CD4-positive, CD25-positive, alpha-beta regulatory T cell (primary cell): ENCODE measurements at regions not wholly inside any gene's neighbourhood (a gene's known extent, or its start where the extent isn't known, plus 50 kb on each side); places are given as distances from the start of the nearest gene placed in this dataset.

ENCODE experiments used
- ATAC-seq, 2 donors: fragments of 150-1000 bp; cut with Tn5 transposase; one replicate each; pipeline ENCODE4 v1.10.0; 2021; ENCODE audit warnings: low read depth in 2 of 2, moderate number of reproducible peaks in 2 of 2, moderate library complexity in 1 of 2
- DNase-seq, 3 donors: peaks; one replicate each; pipeline versions ENCODE4 v3.0.0 to v3.0.0-alpha.2; 2012 to 2022; ENCODE audit warnings: mixed read lengths in 1 of 3
- H3K27ac ChIP-seq: one replicate; pipeline ENCODE4 v1.7.0; 2013; ENCODE audit warnings: mild to moderate bottlenecking, low read length; ENCODE audit not compliant: insufficient read depth, poor library complexity, severe bottlenecking
- H3K27me3 ChIP-seq: one replicate; pipeline ENCODE4 v1.7.0; 2013; ENCODE audit warnings: low read length; ENCODE audit not compliant: control insufficient read depth, insufficient read depth
- H3K36me3 ChIP-seq: one replicate; pipeline ENCODE4 v1.7.0; 2013; ENCODE audit warnings: mild to moderate bottlenecking, low read length, moderate library complexity; ENCODE audit not compliant: control insufficient read depth, insufficient read depth
- H3K4me1 ChIP-seq: 2 replicates; pipeline ENCODE4 v1.7.0; 2013; ENCODE audit warnings: mild to moderate bottlenecking, low read length; ENCODE audit not compliant: insufficient read depth, control insufficient read depth, poor library complexity, severe bottlenecking
- H3K4me3 ChIP-seq: one replicate; pipeline ENCODE4 v1.7.0; 2013; ENCODE audit warnings: low read depth, mild to moderate bottlenecking, low read length, moderate library complexity
- H3K9me3 ChIP-seq, 2 experiments: 1 replicate in 1 of 2; 2 replicates in 1 of 2; pipeline ENCODE4 v1.7.0; 2013; ENCODE audit warnings: low read length in 2 of 2, mild to moderate bottlenecking in 1 of 2, moderate library complexity in 1 of 2; ENCODE audit not compliant: control insufficient read depth in 2 of 2
- H3K27ac Mint-ChIP-seq, 3 donors: one replicate each; pipeline ENCODE4 v1.8.0; 2020 to 2022; ENCODE audit warnings: mild to moderate bottlenecking in 3 of 3, mixed read lengths in 3 of 3, moderate library complexity in 2 of 3
- H3K27me3 Mint-ChIP-seq: one replicate; pipeline ENCODE4 v1.8.0; 2022; ENCODE audit warnings: mild to moderate bottlenecking, mixed read lengths
- H3K36me3 Mint-ChIP-seq: one replicate; pipeline ENCODE4 v1.8.0; 2020; ENCODE audit warnings: mixed read lengths
- H3K4me1 Mint-ChIP-seq, 4 donors: one replicate each; pipeline ENCODE4 v1.8.0; 2020 to 2022; ENCODE audit warnings: mixed read lengths in 4 of 4, mild to moderate bottlenecking in 1 of 4
- H3K4me3 Mint-ChIP-seq, 4 donors: one replicate each; pipeline ENCODE4 v1.8.0; 2020 to 2022; ENCODE audit warnings: mild to moderate bottlenecking in 4 of 4, mixed read lengths in 4 of 4, moderate library complexity in 3 of 4
- H3K9me3 Mint-ChIP-seq, 7 donors: one replicate each; pipeline ENCODE4 v1.8.0; 2020 to 2022; ENCODE audit warnings: mixed read lengths in 7 of 7, mild to moderate bottlenecking in 3 of 7, moderate library complexity in 2 of 7

- no peaks in the 10 kb centered on the region for H3K9me3 ChIP-seq
- Mint-ChIP-seq H3K4me3 (no peak overlapping the region), H3K4me1 (peaks cover 0 to 9% (median 3%) of the 10 kb centered on the region in 4 donors), H3K27ac (no peak overlapping the region), H3K9me3 (peaks cover 0 to 2% (median 0%) of the 10 kb centered on the region in 7 donors), H3K27me3 (no peaks in the 10 kb centered on the region), H3K36me3 (no peaks in the 10 kb centered on the region)
- no peaks in the 10 kb centered on the region for H3K27me3 ChIP-seq
- H3K36me3 ChIP-seq = no peaks in the 10 kb centered on the region
- ATAC-seq (no peak), DNase-seq (no peak)
- H3K4me1 ChIP-seq = no peaks in the 10 kb centered on the region
- no peak overlapping the region for H3K27ac ChIP-seq
- no peak overlapping the region for H3K4me3 ChIP-seq
These were observed 185.9 kb upstream of the AGR3 start for GRCh38 chr7:17067691-17068090.

GRCh38 chr7:17069146-17069545 lies 187.4 kb upstream of the AGR3 start:
- Mint-ChIP-seq H3K4me1 (peaks cover 0 to 2% (median 0%) of the 10 kb centered on the region in 4 donors), H3K4me3 (no peak overlapping the region), H3K27ac (no peak overlapping the region), H3K27me3 (no peaks in the 10 kb centered on the region), H3K9me3 (peaks cover 0 to 2% (median 0%) of the 10 kb centered on the region in 7 donors), H3K36me3 (no peaks in the 10 kb centered on the region)
- Histone ChIP-seq H3K4me3 (no peak overlapping the region), H3K36me3 (no peaks in the 10 kb centered on the region), H3K4me1 (no peaks in the 10 kb centered on the region), H3K9me3 (no peaks in the 10 kb centered on the region), H3K27me3 (no peaks in the 10 kb centered on the region), H3K27ac (no peak overlapping the region)
- DNase-seq = no peak
- ATAC-seq = peak in 1 of 2 donors; percentile 22

GRCh38 chr7:17070231-17070708 lies 188.5 kb upstream of the AGR3 start:
- H3K4me1 Mint-ChIP-seq = peaks cover 0 to 2% (median 0%) of the 10 kb centered on the region in 4 donors
- peaks cover 0 to 2% (median 0%) of the 10 kb centered on the region in 7 donors for H3K9me3 Mint-ChIP-seq

GRCh38 chr7:17071866-17072265 lies 190.1 kb upstream of the AGR3 start:
- peaks cover 0 to 2% (median 0%) of the 10 kb centered on the region in 4 donors for H3K4me1 Mint-ChIP-seq
- ATAC-seq (no peak), DNase-seq (no peak)
- H3K36me3 Mint-ChIP-seq = no peaks in the 10 kb centered on the region
- no peaks in the 10 kb centered on the region for H3K9me3 ChIP-seq
- H3K9me3 Mint-ChIP-seq = peaks cover 0 to 3% (median 0%) of the 10 kb centered on the region in 7 donors
- no peaks in the 10 kb centered on the region for H3K36me3 ChIP-seq
- H3K4me3 Mint-ChIP-seq = no peak overlapping the region
- H3K4me1 ChIP-seq = no peaks in the 10 kb centered on the region
- peaks cover 5% of the 10 kb centered on the region for H3K27me3 Mint-ChIP-seq
- H3K27me3 ChIP-seq = no peaks in the 10 kb centered on the region
- no peak overlapping the region for H3K27ac ChIP-seq
- no peak overlapping the region for H3K27ac Mint-ChIP-seq
- no peak overlapping the region for H3K4me3 ChIP-seq

More at GRCh38 chr7:17070231-17070708, 188.5 kb upstream of the AGR3 start:
- Mint-ChIP-seq H3K27me3 (no peaks in the 10 kb centered on the region), H3K27ac (peak overlapping the region in 1 of 3 donors; percentile 22), H3K4me3 (no peak overlapping the region), H3K36me3 (no peaks in the 10 kb centered on the region)
- Histone ChIP-seq H3K36me3 (no peaks in the 10 kb centered on the region), H3K4me1 (no peaks in the 10 kb centered on the region), H3K27ac (no peak overlapping the region), H3K9me3 (no peaks in the 10 kb centered on the region), H3K4me3 (no peak overlapping the region), H3K27me3 (no peaks in the 10 kb centered on the region)
- DNase-seq (no peak), ATAC-seq (no peak)

GRCh38 chr7:17075601-17076255 lies 193.9 kb upstream of the AGR3 start:
- H3K4me1 Mint-ChIP-seq = no peaks in the 10 kb centered on the region

GRCh38 chr7:17078298-17078697 lies 196.5 kb upstream of the AGR3 start:
- Histone ChIP-seq H3K27me3 (no peaks in the 10 kb centered on the region), H3K4me1 (no peaks in the 10 kb centered on the region), H3K36me3 (no peaks in the 10 kb centered on the region), H3K4me3 (no peak overlapping the region), H3K27ac (no peak overlapping the region), H3K9me3 (no peaks in the 10 kb centered on the region)
- Mint-ChIP-seq H3K9me3 (peaks cover 0 to 3% (median 0%) of the 10 kb centered on the region in 7 donors), H3K4me3 (no peak overlapping the region), H3K4me1 (peaks cover 0 to 6% (median 0%) of the 10 kb centered on the region in 4 donors), H3K36me3 (no peaks in the 10 kb centered on the region), H3K27me3 (peaks cover 5% of the 10 kb centered on the region), H3K27ac (no peak overlapping the region)
- no peak for ATAC-seq
- no peak for DNase-seq

More at GRCh38 chr7:17075601-17076255, 193.9 kb upstream of the AGR3 start:
- no peak for ATAC-seq
- peaks cover 0 to 3% (median 0%) of the 10 kb centered on the region in 7 donors for H3K9me3 Mint-ChIP-seq
- Histone ChIP-seq H3K9me3 (no peaks in the 10 kb centered on the region), H3K4me3 (no peak overlapping the region), H3K27me3 (no peaks in the 10 kb centered on the region), H3K4me1 (no peaks in the 10 kb centered on the region), H3K27ac (no peak overlapping the region), H3K36me3 (no peaks in the 10 kb centered on the region)
- peaks cover 5% of the 10 kb centered on the region for H3K27me3 Mint-ChIP-seq
- H3K4me3 Mint-ChIP-seq = no peak overlapping the region
- peak overlapping the region in 1 of 3 donors; percentile 72 for H3K27ac Mint-ChIP-seq
- DNase-seq = no peak
- H3K36me3 Mint-ChIP-seq = no peaks in the 10 kb centered on the region

- Histone ChIP-seq H3K27me3 (peaks cover 1% of the 10 kb centered on the region), H3K4me1 (no peaks in the 10 kb centered on the region), H3K36me3 (no peaks in the 10 kb centered on the region), H3K9me3 (no peaks in the 10 kb centered on the region), H3K4me3 (no peak overlapping the region), H3K27ac (no peak overlapping the region)
- H3K4me3 Mint-ChIP-seq = no peak overlapping the region
- ATAC-seq (no peak), DNase-seq (no peak)
- H3K27ac Mint-ChIP-seq = no peak overlapping the region
- H3K36me3 Mint-ChIP-seq = peaks cover 6% of the 10 kb centered on the region
- H3K9me3 Mint-ChIP-seq = peaks cover 0 to 11% (median 0%) of the 10 kb centered on the region in 7 donors
- peaks cover 0 to 6% (median 0%) of the 10 kb centered on the region in 4 donors for H3K4me1 Mint-ChIP-seq
- H3K27me3 Mint-ChIP-seq = no peaks in the 10 kb centered on the region
These were observed 201.8 kb upstream of the AGR3 start for GRCh38 chr7:17083392-17084165.
